Panc1 (cell line): ENCODE measurements at regions not wholly inside any gene's neighbourhood (a gene's known extent, or its start where the extent isn't known, plus 50 kb on each side); places are given as distances from the start of the nearest gene placed in this dataset.

ENCODE experiments used
- ATAC-seq: fragments of 200-7000 bp; cut with Tn5 transposase; 2 replicates; pipeline ENCODE4 v1.9.1; 2020; ENCODE audit warnings: mild to moderate bottlenecking, moderate library complexity
- BruUV-seq: library from RNA; stranded (reverse); fragments of 400-500 nt; replicated peaks from 2 replicates; lab custom pipeline; 2021; lab: Mats Ljungman, UMichigan
- CTCF ChIA-PET: fragments of 300-600 bp; sonication (Branson Sonifier 250); formaldehyde crosslinking; loops from one replicate; lab custom pipeline; 2022; ENCODE audit warnings: antibody characterized with exemption; lab: Charles Lee
- POLR2A ChIA-PET: fragments of 300-600 bp; sonication (Branson Sonifier 250); formaldehyde crosslinking; loops from one replicate; lab custom pipeline; 2022; ENCODE audit warnings: antibody characterized with exemption; lab: Charles Lee
- DNase-seq: peaks from one replicate; pipeline ENCODE4 v3.0.0-alpha.2; 2010; ENCODE audit warnings: low read depth, low spot score
- H3K27ac ChIP-seq: 2 replicates; pipeline ENCODE4 v1.5.1; 2011; ENCODE audit warnings: mild to moderate bottlenecking, low read length, inconsistent platforms
- H3K27me3 ChIP-seq: fragments of 200-500 bp; sonication (Bioruptor generic); 2 replicates; pipeline ENCODE4 v1.6.0; 2014; ENCODE audit warnings: low read length, inconsistent platforms; ENCODE audit not compliant: control insufficient read depth, insufficient read depth
- H3K36me3 ChIP-seq: fragments of 200-500 bp; sonication (Bioruptor generic); 2 replicates; pipeline ENCODE4 v1.5.1; 2014; ENCODE audit warnings: inconsistent platforms, mild to moderate bottlenecking, low read length, moderate library complexity; ENCODE audit not compliant: control insufficient read depth, insufficient read depth
- H3K4me1 ChIP-seq: 2 replicates; pipeline ENCODE4 v1.5.1; 2011; ENCODE audit warnings: inconsistent platforms, mild to moderate bottlenecking, low read length, moderate library complexity; ENCODE audit not compliant: control insufficient read depth, insufficient read depth
- H3K4me3 ChIP-seq, 2 experiments: 2 replicates each; pipeline ENCODE4 v1.5.1; 2011 to 2012; ENCODE audit warnings: low read depth in 2 of 2, low read length in 2 of 2, mild to moderate bottlenecking in 2 of 2, inconsistent platforms in 1 of 2, moderate library complexity in 1 of 2
- H3K9me3 ChIP-seq: fragments of 200-500 bp; sonication (Bioruptor generic); 2 replicates; pipeline ENCODE4 v1.5.1; 2014; ENCODE audit warnings: low read depth, mild to moderate bottlenecking, inconsistent platforms, low read length, moderate library complexity; ENCODE audit not compliant: control insufficient read depth, insufficient read depth
- POLR2AphosphoS5 ChIP-seq: IDR thresholded peaks from 2 replicates; pipeline ENCODE4 v1.6.1; 2012; ENCODE audit warnings: mild to moderate bottlenecking, low read depth, low read length, moderate library complexity
- REST ChIP-seq, 2 experiments: IDR thresholded peaks; 2 replicates each; pipeline ENCODE4 v1.6.1; 2011 to 2012; ENCODE audit warnings: low read depth in 2 of 2, control low read depth in 1 of 2, low read length in 1 of 2, mild to moderate bottlenecking in 1 of 2, moderate library complexity in 1 of 2; ENCODE audit not compliant: insufficient read depth in 1 of 2
- SIN3A ChIP-seq: IDR thresholded peaks from 2 replicates; pipeline ENCODE4 v1.6.1; 2012; ENCODE audit warnings: low read depth, mild to moderate bottlenecking, low read length, moderate library complexity, borderline replicate concordance; ENCODE audit not compliant: insufficient read depth
- TCF7L2 ChIP-seq: IDR thresholded peaks from 2 replicates; pipeline ENCODE4 v1.6.1; 2011; ENCODE audit warnings: mild to moderate bottlenecking, low read depth, low read length, inconsistent platforms
- in situ Hi-C: cut with HindIII; loops from 2 replicates; pipeline ENCODE4 v1.10.0; 2016; ENCODE audit warnings: low sequenced_read_pairs, low pct_unique_long_range_greater_than_20kb
- intact Hi-C: fragments of 100-400 bp; cut with micrococcal nuclease; formaldehyde crosslinking; loops from one replicate; pipeline ENCODE4 v1.10.0; 2022; ENCODE audit not compliant: unreplicated experiment
- TF ChIP-seq, protein P1 (sequence below): fragments of 450-650 bp; IDR thresholded peaks from 2 replicates; pipeline ENCODE4 v1.5.1; 2017; ENCODE audit warnings: mild to moderate bottlenecking

DNA sequence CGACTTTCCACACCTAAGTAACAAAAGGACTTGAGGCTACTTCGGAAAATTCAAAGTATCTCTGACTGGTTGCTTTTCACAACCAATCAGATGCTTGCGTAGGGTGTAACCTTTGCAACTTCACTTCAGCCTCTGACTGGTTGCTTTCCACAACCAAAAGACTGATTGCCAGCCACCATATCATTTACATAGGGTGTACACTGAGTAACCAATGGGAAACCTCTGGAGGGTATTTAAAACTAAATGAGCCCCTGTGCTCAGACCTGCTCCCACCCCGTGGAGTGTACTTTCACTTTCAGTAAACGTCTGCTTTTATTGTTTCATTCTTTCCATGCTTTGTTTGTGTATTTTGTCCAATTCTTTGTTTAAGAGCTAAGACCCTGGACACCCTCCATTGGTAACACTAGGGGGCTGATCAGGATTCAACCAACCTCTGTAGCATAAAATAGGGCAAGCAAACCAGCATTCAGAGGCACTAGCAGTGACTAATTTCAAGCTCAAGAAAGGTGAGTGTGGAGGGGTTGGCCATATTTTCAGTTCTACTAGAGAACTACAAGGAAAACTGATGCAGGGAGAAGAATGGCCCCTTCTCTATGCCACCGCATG is 390.8 kb downstream of the POM121L12 start:
- no peaks in the 10 kb centered on the region for H3K27me3 ChIP-seq
- H3K36me3 ChIP-seq, result no peaks in the 10 kb centered on the region
- peaks cover 4% of the 10 kb centered on the region; the same call in 1 of the 2 replicates for H3K9me3 ChIP-seq
- TF ChIP-seq, protein P1, sequence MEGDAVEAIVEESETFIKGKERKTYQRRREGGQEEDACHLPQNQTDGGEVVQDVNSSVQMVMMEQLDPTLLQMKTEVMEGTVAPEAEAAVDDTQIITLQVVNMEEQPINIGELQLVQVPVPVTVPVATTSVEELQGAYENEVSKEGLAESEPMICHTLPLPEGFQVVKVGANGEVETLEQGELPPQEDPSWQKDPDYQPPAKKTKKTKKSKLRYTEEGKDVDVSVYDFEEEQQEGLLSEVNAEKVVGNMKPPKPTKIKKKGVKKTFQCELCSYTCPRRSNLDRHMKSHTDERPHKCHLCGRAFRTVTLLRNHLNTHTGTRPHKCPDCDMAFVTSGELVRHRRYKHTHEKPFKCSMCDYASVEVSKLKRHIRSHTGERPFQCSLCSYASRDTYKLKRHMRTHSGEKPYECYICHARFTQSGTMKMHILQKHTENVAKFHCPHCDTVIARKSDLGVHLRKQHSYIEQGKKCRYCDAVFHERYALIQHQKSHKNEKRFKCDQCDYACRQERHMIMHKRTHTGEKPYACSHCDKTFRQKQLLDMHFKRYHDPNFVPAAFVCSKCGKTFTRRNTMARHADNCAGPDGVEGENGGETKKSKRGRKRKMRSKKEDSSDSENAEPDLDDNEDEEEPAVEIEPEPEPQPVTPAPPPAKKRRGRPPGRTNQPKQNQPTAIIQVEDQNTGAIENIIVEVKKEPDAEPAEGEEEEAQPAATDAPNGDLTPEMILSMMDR, result peak; percentile 18; the same call in 1 of the 2 replicates
- TF ChIP-seq TCF7L2, result no peak
- no TSS peak for BruUV-seq
- intact Hi-C loops, result no loop called here
- in situ Hi-C loops, result no loop called here
- ChIA-PET POLR2A (no interaction called here), CTCF (no interaction called here)
- H3K27ac ChIP-seq, result no peak overlapping the region
- H3K4me1 ChIP-seq, result no peaks in the 10 kb centered on the region
- peak overlapping the region; percentile 7 to 35; a peak in 2 of 4 replicates for H3K4me3 ChIP-seq
- no peak for DNase-seq
- ATAC-seq, result peak; percentile 34; the same call in 1 of the 2 replicates

- ChIA-PET POLR2A (no interaction called here), CTCF (no interaction called here)
- H3K4me3 ChIP-seq, result no peak overlapping the region
- H3K4me1 ChIP-seq, result no peaks in the 10 kb centered on the region
- H3K36me3 ChIP-seq, result no peaks in the 10 kb centered on the region
- H3K9me3 ChIP-seq, result peaks cover 4% of the 10 kb centered on the region; the same call in 1 of the 2 replicates
- H3K27me3 ChIP-seq, result no peaks in the 10 kb centered on the region
- no peak overlapping the region for H3K27ac ChIP-seq
- TF ChIP-seq SIN3A (no peak), TCF7L2 (no peak), REST (IDR thresholded peaks at IDR 0.05; ENCODE audit: insufficient read depth in 1 of 2, low read depth in 2 of 2, low read length in 1 of 2) (no peak), POLR2AphosphoS5 (no peak)
- TF ChIP-seq, protein P1, result no peak
- intact Hi-C loops, result no loop called here
- ATAC-seq, result no peak
- in situ Hi-C loops, result no loop called here
- no TSS peak for BruUV-seq
- DNase-seq, result no peak
Observed at GRCh38 chr7:53428045-53428444, 392.6 kb downstream of the POM121L12 start.
